ENCODE measurements at regions not wholly inside any gene's neighbourhood (a gene's known extent, or its start where the extent isn't known, plus 50 kb on each side); places are given as distances from the start of the nearest gene placed in this dataset.

- no peak for TF ChIP-seq CTCF (IDR thresholded peaks at IDR 0.05; ENCODE audit: borderline replicate concordance, extremely low read depth, low read length, poor library complexity, severe bottlenecking)
- TF ChIP-seq EZH2 (IDR thresholded peaks at IDR 0.05; ENCODE audit: borderline replicate concordance, low read depth, low read length, severe bottlenecking) = no peak
These were observed 126.9 kb upstream of the ITGA4 start for GRCh38 chr2:181330286-181330685.
